Gastroesophageal sphincter (tissue), 4 donors: ENCODE measurements at regions not wholly inside any gene's neighbourhood (a gene's known extent, or its start where the extent isn't known, plus 50 kb on each side); places are given as distances from the start of the nearest gene placed in this dataset.

Experiments
- ATAC-seq: fragments of 150-250 bp; one replicate; pipeline ENCODE4 v1.9.1; 2016; ENCODE audit warnings: mild to moderate bottlenecking, moderate library complexity
- H3K27ac ChIP-seq, 4 donors: fragments of 200-600 bp; sonication (generic) in 3 of 4; 1 replicate in 3 of 4; 2 replicates in 1 of 4; pipeline ENCODE4 v1.5.1; 2016 to 2019
- H3K27me3 ChIP-seq: fragments of 200-600 bp; sonication (generic); one replicate; pipeline ENCODE4 v1.5.1; 2019
- H3K36me3 ChIP-seq, 2 donors: fragments of 200-600 bp; sonication (generic); one replicate each; pipeline ENCODE4 v1.5.1; 2019; ENCODE audit warnings: control low read depth in 1 of 2
- H3K4me1 ChIP-seq, 3 donors: fragments of 200-600 bp; sonication (generic); 1 replicate in 2 of 3; 2 replicates in 1 of 3; pipeline ENCODE4 v1.5.1; 2016 to 2019; ENCODE audit warnings: control low read depth in 2 of 3
- H3K4me3 ChIP-seq, 2 donors: fragments of 200-600 bp; sonication (generic); one replicate each; pipeline ENCODE4 v1.5.1; 2019; ENCODE audit warnings: mild to moderate bottlenecking in 1 of 2, moderate library complexity in 1 of 2
- H3K9me3 ChIP-seq, 3 donors: fragments of 200-600 bp; sonication (generic); one replicate each; pipeline ENCODE4 v1.5.1; 2017 to 2019; ENCODE audit warnings: control low read depth in 2 of 3
- CTCF ChIP-seq, 4 experiments: fragments of 200-600 bp in 2 of 4; fragments of 450-650 bp in 2 of 4; sonication (generic) in 1 of 4; IDR thresholded peaks; one replicate each; pipeline ENCODE4 v1.5.1; 2017 to 2019; ENCODE audit warnings: antibody characterized with exemption in 4 of 4, mild to moderate bottlenecking in 2 of 4, moderate library complexity in 2 of 4
- EP300 ChIP-seq: sonication (generic); formaldehyde crosslinking; IDR thresholded peaks from one replicate; pipeline ENCODE4 v1.6.1; 2017; ENCODE audit warnings: antibody characterized with exemption, mild to moderate bottlenecking
- POLR2A ChIP-seq, 2 donors: fragments of 450-650 bp; IDR thresholded peaks; one replicate each; pipeline ENCODE4 v1.6.1; 2017; ENCODE audit warnings: antibody characterized with exemption in 2 of 2, mild to moderate bottlenecking in 2 of 2, moderate library complexity in 1 of 2
- POLR2AphosphoS5 ChIP-seq: sonication (generic); formaldehyde crosslinking; IDR thresholded peaks from one replicate; pipeline ENCODE4 v1.6.1; 2017; ENCODE audit warnings: antibody characterized with exemption
- WGBS, 2 donors: methylation state at CpG; one replicate each; pipeline ENCODE4 v1.1.5; 2018; ENCODE audit warnings: low coverage in 1 of 2; 5-methylcytosine and 5-hydroxymethylcytosine counted together

GRCh38 chr4:27094224-27094623 is 233.6 kb downstream of the STIM2 start:
- H3K4me3 ChIP-seq: no peak overlapping the region
- no peak for TF ChIP-seq POLR2AphosphoS5
- TF ChIP-seq CTCF (IDR thresholded peaks at IDR 0.05): no peak
- H3K4me1 ChIP-seq: no peaks in the 10 kb centered on the region
- H3K9me3 ChIP-seq: no peaks in the 10 kb centered on the region
- WGBS, 2 donors: 59 to 89% methylated on average over 4 to 6 of the region's 6 CpGs
- H3K27me3 ChIP-seq: peaks cover 30% of the 10 kb centered on the region
- H3K27ac ChIP-seq: no peak overlapping the region
- H3K36me3 ChIP-seq: no peaks in the 10 kb centered on the region
- ATAC-seq: no peak

- ATAC-seq: no peak
- H3K27me3 ChIP-seq: peaks cover 26% of the 10 kb centered on the region
- no peaks in the 10 kb centered on the region for H3K9me3 ChIP-seq
- WGBS, 2 donors: 0 to 20% methylated on average over 2 of the region's 2 CpGs
- no peaks in the 10 kb centered on the region for H3K36me3 ChIP-seq
- H3K4me1 ChIP-seq: no peaks in the 10 kb centered on the region
- no peak overlapping the region for H3K27ac ChIP-seq
- H3K4me3 ChIP-seq: no peak overlapping the region
- TF ChIP-seq EP300 (no peak), POLR2AphosphoS5 (no peak), CTCF (IDR thresholded peaks at IDR 0.05) (no peak), POLR2A (IDR thresholded peaks at IDR 0.05) (no peak)
Observed at GRCh38 chr4:27094783-27095182, 234.1 kb downstream of the STIM2 start.

GRCh38 chr4:27096142-27096824 is 235.6 kb downstream of the STIM2 start:
- no peak overlapping the region for H3K4me3 ChIP-seq
- H3K36me3 ChIP-seq: no peaks in the 10 kb centered on the region
- H3K9me3 ChIP-seq: no peaks in the 10 kb centered on the region
- no peak for TF ChIP-seq EP300
- TF ChIP-seq CTCF (IDR thresholded peaks at IDR 0.05): no peak
- no peak for TF ChIP-seq POLR2A (IDR thresholded peaks at IDR 0.05)
- no peak for TF ChIP-seq POLR2AphosphoS5
- no peaks in the 10 kb centered on the region for H3K4me1 ChIP-seq
- H3K27ac ChIP-seq: no peak overlapping the region
- peaks cover 11% of the 10 kb centered on the region for H3K27me3 ChIP-seq
- no peak for ATAC-seq
- WGBS, 2 donors: 80 to 88% methylated on average over 8 to 9 of the region's 9 CpGs

- H3K27me3 ChIP-seq: peaks cover 6% of the 10 kb centered on the region
- whole genome bisulfite sequencing, 2 donors: 57 to 80% methylated on average over 1 of the region's 1 CpG
- H3K4me1 ChIP-seq: no peaks in the 10 kb centered on the region
- ATAC-seq: no peak
- no peak overlapping the region for H3K27ac ChIP-seq
- H3K4me3 ChIP-seq: no peak overlapping the region
- no peak for TF ChIP-seq POLR2A (IDR thresholded peaks at IDR 0.05)
- no peak for TF ChIP-seq POLR2AphosphoS5
- no peak for TF ChIP-seq EP300
- no peak for TF ChIP-seq CTCF (IDR thresholded peaks at IDR 0.05)
- no peaks in the 10 kb centered on the region for H3K9me3 ChIP-seq
- no peaks in the 10 kb centered on the region for H3K36me3 ChIP-seq
Observed at GRCh38 chr4:27098034-27098433, 237.4 kb downstream of the STIM2 start.

GRCh38 chr4:27100713-27101112 is 240.1 kb downstream of the STIM2 start:
- WGBS, 2 donors: 81% methylated on average over 2 to 10 of the region's 10 CpGs
- Histone ChIP-seq H3K27me3 (peaks cover 14% of the 10 kb centered on the region), H3K9me3 (no peaks in the 10 kb centered on the region), H3K4me3 (no peak overlapping the region), H3K4me1 (no peaks in the 10 kb centered on the region), H3K27ac (no peak overlapping the region), H3K36me3 (no peaks in the 10 kb centered on the region)
- TF ChIP-seq EP300 (no peak), POLR2A (IDR thresholded peaks at IDR 0.05) (no peak), CTCF (IDR thresholded peaks at IDR 0.05) (no peak), POLR2AphosphoS5 (no peak)
- no peak for ATAC-seq
